ENCODE measurements at regions not wholly inside any gene's neighbourhood (a gene's known extent, or its start where the extent isn't known, plus 50 kb on each side); places are given as distances from the start of the nearest gene placed in this dataset.

GRCh38 chr10:110411047-110411410 lies 86.7 kb upstream of the DUSP5 start:
- TF ChIP-seq CTCF (IDR thresholded peaks at IDR 0.05): no peak
- no peak for TF ChIP-seq POLR2A (IDR thresholded peaks at IDR 0.05)

Data from tibial nerve (tissue), 3 donors.